Fibroblast of skin of abdomen (primary cell): ENCODE measurements at regions not wholly inside any gene's neighbourhood (a gene's known extent, or its start where the extent isn't known, plus 50 kb on each side); places are given as distances from the start of the nearest gene placed in this dataset.

Source experiments
- DNase-seq: peaks from one replicate; pipeline ENCODE4 v3.0.0-alpha.2; 2013

DNA sequence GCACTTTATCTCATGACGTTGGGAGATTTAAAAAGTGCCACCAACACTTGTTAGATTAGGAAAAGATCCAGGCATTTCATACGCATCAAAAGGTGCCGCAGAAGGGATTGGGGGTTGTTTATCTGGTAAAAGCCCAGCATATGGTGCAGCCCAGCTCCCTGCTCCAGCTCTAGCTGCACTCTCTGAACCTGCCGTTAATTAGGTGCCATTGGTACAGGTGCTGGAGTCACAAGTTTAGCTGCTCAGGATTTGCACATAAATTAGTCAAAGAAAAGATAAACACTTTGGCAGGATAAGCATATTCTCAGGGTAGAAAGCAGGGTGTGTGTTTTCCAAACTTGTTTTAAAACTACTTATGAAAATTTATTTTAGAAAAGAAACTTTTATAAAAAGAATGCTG is 932.6 kb upstream of the TMEM132C start:
- no peak for DNase-seq

DNA sequence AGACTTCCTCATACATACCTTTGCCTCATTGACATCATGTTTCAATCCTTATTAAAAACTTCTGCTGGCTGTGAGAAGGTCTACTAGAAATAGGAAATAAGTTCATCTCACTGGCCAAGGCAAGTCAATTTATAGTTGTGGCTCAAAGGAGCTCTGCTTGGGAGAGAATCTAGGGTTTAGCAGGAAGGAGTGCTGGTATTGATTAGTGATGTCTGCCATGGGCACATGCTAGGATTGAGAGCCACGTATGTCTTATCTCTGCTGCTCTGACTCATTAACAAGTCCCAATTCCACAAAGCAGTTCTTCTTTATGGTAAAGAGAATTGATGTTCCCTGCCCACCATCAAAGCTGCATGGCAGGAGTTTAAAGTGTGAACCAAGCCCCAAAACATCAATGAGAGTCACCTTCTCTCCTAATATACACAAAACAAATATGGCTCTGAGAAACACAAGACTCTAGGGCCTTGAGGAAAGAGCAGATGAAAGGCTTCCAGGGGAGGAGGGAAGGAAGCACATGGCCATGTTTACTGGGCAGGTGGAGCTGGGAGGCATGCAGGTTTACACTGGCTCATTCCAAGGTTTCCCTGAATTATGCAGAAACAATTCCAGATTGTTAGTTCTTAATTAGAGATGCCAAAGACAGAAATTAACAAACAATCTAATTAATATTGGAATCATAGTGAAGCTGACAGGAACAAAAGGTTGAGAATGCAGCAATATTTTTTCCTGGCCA is 931.9 kb upstream of the TMEM132C start:
- no peak for DNase-seq

- no peak for DNase-seq
Observed at GRCh38 chr12:127336416-127336815, 930.6 kb upstream of the TMEM132C start.

DNA sequence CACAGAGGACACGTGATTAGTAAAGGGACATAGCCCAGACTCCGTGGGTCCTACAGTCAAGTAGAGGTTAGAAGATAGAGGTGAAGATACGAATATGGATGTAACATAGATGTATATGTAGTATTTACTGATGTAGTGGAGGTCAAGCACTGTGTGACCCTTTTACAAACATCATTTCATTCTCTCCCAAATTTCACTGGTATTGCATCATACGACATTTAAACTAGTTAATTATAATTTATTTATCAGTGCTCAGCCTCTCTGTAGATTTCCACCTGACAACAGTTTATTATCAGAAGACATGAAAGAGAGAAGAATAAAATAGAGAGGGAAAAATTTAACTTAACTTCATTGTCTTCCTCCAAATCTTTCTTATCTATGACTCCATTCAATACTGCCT is 927.9 kb upstream of the TMEM132C start:
- DNase-seq = no peak

DNA sequence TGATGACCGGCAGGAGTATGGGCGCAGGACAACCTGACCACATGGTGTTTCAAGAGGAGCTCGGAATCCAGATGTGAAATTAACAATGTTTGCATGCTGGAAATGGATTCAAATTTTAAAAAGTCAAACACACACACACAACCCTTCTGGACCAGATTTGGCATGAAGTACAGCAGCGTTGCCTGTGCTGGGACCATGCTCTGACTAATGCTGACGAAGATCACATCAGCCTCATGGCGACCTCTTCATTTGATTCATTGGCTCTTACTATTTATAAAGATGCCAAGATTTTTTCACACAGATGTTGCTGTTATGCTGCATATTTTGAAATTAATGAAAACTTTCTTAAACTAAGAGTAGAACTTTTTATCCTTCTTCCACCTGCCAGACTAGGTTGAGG is 926.6 kb upstream of the TMEM132C start:
- no peak for DNase-seq

DNA sequence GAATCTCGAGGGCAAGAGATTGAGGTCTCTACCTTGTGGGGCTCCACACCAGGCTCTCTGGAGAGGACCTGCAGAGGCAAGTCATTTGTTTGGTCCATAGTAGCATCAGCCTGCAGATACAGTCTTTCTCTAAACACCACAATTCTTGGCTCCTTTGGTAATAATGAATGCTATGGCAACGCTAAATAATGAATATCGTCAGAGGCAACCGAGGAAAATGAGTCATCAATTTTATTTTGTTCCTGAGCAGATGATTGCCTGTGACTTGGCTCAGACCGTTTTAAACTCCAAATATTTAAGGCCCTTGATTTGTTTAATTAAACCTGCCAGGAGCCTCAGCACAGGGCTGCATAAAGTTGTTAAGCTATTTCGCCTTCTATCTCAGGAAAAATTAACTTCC is 924.1 kb upstream of the TMEM132C start:
- no peak for DNase-seq

DNA sequence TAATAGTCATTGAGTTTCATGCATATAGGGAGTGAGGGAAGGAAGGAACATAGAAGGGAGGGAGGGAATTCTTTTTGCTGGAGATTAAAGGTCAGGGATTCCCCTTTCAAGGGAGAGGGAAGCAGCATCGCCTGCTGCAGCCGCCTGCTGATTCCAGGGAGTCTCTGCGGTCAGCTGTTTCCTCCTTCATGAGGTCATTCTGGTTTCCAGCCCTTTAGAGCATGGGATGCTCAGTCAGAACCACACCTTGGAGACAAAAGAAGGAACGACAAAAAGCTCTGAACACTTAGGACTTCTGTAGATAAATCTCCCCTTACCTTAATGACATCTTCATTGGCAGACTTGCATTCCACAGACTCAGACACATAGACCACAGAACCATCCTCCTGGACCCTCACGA is 923.0 kb upstream of the TMEM132C start:
- no peak for DNase-seq

DNA sequence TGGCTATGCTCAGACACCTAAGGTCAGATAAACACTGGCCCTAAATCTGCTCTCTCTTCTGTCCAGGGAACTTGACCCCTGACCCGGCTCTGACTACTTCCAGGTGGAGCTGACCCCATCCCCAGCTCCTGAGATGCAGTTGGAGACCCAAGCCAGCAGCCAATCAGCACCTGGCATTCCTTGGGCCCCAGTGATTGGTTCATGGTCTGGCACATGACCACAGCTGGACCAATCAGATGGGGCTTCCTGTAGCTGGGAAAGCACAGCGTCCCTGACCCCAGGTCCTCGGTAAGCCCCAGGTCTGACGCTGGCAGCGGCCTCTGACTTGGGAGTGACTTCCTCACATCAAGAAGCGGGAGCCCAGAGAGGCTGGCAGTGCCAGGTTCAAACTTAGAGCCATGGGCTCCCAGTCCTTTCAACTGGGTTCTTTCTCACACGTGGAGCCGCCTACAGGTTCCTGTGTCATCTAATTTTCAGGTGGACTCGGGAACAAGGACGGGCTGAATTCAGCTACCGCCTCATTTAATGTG is 915.4 kb upstream of the TMEM132C start:
- DNase-seq = no peak

- DNase-seq = no peak
Observed at GRCh38 chr12:127355061-127355841, 911.7 kb upstream of the TMEM132C start.

DNA sequence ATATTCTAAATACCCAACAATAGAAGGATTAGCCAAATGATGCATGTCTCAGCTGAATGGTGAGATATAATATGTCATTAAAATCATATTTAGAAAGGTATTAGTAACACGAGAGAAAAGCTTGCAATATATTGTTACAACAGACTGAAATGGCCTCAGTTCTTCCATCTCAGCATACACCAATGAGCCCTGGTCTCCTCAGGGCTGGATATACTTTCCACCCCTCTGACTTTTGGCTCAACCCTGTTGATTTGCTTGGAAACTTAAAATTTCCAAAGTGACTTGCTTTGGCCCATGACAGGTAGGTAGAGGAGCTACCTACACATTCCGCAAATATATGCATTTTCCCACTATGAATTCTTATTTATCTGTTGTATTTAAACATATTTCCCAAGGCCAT is 908.1 kb upstream of the TMEM132C start:
- DNase-seq = no peak

DNA sequence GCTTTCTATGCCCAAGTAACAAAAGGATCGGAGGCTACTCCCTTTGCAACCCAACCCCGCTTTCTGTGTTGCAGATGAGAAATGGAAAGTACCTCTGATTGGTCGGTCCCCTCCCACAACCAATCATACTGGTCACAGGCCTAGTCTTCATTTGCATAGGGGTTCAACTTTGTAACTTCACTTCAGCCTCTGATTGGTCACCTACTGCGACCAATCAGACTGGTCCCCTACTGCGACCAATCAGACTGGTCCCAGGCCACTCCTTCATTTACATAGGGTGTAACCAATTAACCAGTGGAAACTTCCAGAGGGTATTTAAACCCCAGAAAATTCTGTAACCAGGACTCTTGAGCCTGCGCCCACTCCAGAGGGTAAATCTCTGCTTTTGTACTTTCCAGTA is 906.4 kb upstream of the TMEM132C start:
- DNase-seq = no peak

GRCh38 chr12:127362121-127362520 is 904.8 kb upstream of the TMEM132C start:
- DNase-seq = no peak

DNA sequence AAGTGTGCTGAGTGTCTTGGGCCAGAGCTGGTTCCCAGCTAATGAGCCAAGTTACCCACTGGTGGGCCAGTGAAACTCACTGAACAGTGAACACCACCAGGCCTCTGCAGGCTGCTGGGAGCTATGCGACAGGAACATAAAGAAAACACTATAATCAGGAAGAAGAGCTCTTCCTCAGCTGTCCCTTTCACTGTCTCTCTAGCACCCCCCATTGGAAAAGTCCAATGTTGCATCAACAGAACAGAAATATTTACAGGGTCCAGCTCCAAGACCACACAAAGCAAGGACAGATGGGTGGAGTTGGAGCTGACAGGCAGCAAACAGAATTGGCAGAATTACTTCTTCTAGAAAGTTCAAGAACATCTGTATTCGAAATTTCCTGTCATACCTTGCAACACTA is 903.6 kb upstream of the TMEM132C start:
- peak; percentile 3 for DNase-seq

DNA sequence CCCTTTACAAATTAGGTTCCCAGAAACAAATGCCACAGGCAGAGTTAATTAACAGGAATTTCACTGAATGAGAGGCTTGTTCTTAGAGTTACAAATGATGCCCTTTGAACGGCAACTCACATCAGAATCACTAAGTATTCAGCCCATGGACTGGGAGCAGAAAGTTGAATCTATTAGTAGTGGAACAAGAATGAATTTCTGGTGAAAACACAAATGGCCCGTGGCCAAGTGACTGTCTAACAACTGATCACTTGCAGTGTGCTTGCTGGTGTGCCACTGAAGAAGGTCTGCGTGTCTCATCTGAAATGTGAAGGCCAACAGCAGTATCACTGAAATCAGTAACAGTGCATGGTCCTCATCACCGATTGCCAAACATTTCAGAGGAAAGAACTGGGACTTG is 893.4 kb upstream of the TMEM132C start:
- no peak for DNase-seq

DNA sequence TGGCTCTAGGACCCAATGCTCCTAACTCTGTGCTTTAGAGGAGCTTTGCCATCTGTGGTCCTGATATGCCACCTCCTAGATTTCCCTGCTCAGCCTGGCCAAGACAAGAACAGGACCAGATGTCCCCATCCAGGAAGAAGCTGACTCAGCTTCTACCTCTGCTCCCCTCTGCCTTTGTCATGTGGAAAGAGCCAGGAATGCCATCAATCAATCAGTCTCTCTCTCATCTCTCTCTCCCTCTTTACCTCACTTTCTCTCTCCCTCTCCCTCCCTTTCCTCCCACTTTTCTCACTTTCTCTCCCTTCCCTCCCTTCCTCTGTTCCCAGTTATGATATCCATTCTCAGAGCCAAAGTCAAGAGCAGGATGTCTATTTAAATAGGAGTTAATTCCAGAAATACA is 892.5 kb upstream of the TMEM132C start:
- no peak for DNase-seq

DNA sequence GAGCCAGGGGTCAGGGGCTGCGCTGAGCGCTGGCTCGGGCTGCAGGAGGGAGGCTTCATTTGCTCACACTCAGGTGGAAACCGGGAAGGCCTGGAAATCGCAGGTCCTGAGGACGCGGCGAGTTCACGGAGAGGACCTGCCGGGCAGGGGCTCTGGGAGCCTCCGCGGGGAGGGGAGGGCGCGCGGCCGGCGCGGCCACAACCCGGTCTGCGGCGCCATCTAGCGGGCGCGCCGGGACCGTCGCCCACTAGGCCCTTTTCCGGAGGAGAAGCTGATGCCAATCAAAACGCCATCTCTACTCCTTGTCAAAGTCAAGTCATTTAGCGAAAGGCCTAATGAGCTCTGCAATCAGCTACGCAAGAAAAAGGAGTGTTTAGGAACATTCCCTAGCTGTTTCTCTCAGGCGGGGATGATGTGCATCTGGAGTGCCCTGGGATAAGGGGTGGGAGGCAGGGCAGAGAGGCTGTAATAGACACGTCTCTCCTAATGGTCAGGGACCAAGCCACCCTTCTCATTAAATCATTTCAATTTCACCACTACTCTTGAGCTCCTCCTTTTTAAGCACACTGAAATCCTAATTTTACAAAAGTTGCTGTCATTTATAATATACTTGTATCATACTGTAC is 885.8 kb upstream of the TMEM132C start:
- DNase-seq = peak; percentile 22

DNA sequence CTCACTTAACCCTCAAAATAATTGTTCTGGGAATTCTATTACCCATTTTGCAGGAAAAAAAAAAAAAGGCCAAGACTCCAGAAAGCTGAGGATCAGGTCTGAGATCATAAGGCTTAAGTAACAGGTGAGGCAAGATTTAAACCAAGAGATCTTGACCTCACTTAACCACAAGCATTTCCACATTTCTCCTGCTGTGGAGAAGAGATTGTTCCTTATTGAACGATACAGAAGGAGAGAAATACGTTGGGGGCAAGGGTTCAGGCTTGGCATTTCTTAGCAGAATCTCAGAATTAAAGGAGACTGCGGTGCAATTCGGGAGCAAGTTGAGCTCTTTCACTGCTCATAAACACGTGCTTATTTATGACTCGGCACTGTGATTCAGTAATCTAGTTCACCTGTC is 885.3 kb upstream of the TMEM132C start:
- DNase-seq = peak; percentile 22

GRCh38 chr12:127383281-127383680 is 883.7 kb upstream of the TMEM132C start:
- DNase-seq = peak; percentile 64

- DNase-seq = no peak
Observed at GRCh38 chr12:127386723-127387122, 880.2 kb upstream of the TMEM132C start.

DNA sequence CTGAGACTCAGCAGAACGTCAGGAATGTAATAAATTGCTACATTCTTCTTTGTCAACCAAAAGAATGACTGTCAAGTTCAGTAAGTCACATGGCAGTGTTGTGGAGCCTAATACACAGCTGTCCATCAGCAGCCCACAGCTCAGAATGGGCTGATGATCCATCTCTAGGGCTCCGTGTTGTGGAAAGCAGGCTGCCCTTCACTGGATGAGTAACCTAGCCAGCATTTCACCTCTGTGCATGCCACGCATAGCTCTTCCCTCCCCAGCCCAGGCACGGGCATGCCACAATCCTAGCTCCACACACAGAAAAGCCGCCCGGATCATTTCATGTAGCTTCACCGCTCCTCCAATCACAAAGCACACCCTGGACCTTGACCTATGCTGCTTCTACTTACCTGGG is 878.0 kb upstream of the TMEM132C start:
- peak; percentile 20 for DNase-seq

- DNase-seq = peak; percentile 84
Observed at GRCh38 chr12:127389923-127390322, 877.0 kb upstream of the TMEM132C start.

DNA sequence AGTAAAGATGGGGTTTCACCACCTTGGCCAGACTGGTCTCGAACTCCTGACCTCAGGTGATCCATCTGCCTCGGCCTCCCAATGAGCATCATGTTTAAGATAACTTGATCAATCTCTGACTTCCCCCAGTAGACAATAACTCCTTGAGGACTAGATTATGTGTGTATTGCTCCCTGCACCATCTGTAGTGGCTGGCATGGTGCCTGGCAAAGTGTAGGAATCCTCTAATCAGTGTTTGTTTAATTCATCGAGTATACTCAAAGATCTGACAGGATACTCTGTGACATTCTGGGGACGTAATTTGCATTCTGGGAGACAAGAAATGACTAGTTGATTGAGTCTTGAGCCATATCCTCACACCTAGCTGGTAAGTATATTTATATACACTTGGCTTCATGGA is 873.5 kb upstream of the TMEM132C start:
- no peak for DNase-seq

- peak; percentile 68 for DNase-seq
Observed at GRCh38 chr12:127393896-127394295, 873.1 kb upstream of the TMEM132C start.

GRCh38 chr12:127396734-127397133 is 870.2 kb upstream of the TMEM132C start:
- peak; percentile 24 for DNase-seq
